Stimulated activated naive CD8-positive, alpha-beta T cell treated with anti-CD3 and anti-CD28 coated beads, Interleukin-15, amount 100 ng/mL, for 72 hours (primary cell): ENCODE measurements at regions not wholly inside any gene's neighbourhood (a gene's known extent, or its start where the extent isn't known, plus 50 kb on each side); places are given as distances from the start of the nearest gene placed in this dataset.

Source experiments
- ATAC-seq: fragments of 150-1000 bp; cut with Tn5 transposase; 2 replicates; pipeline ENCODE4 v1.10.0; 2021; ENCODE audit warnings: mild to moderate bottlenecking, moderate library complexity
- DNase-seq, 2 donors: peaks; one replicate each; pipeline ENCODE4 v3.0.0; 2021 to 2022
- H3K27ac Mint-ChIP-seq, 2 donors: one replicate each; pipeline ENCODE4 v1.8.0; 2022; ENCODE audit warnings: mild to moderate bottlenecking in 2 of 2, mixed read lengths in 2 of 2, moderate library complexity in 2 of 2
- H3K27me3 Mint-ChIP-seq: one replicate; pipeline ENCODE4 v1.8.0; 2022; ENCODE audit warnings: mixed read lengths
- H3K4me1 Mint-ChIP-seq: one replicate; pipeline ENCODE4 v1.8.0; 2022; ENCODE audit warnings: mild to moderate bottlenecking, mixed read lengths
- H3K4me3 Mint-ChIP-seq, 2 donors: one replicate each; pipeline ENCODE4 v1.8.0; 2022; ENCODE audit warnings: mild to moderate bottlenecking in 2 of 2, mixed read lengths in 2 of 2, moderate library complexity in 1 of 2
- H3K9me3 Mint-ChIP-seq, 2 donors: one replicate each; pipeline ENCODE4 v1.8.0; 2022; ENCODE audit warnings: mixed read lengths in 2 of 2

GRCh38 chr1:96934282-96934681 is 212.7 kb downstream of the PTBP2 start:
- Mint-ChIP-seq H3K4me3 (no peak overlapping the region), H3K4me1 (no peaks in the 10 kb centered on the region), H3K9me3 (no peaks in the 10 kb centered on the region), H3K27me3 (no peaks in the 10 kb centered on the region), H3K27ac (no peak overlapping the region)
- no peak for ATAC-seq
- DNase-seq = no peak

GRCh38 chr1:96944432-96945092 is 223.0 kb downstream of the PTBP2 start:
- Mint-ChIP-seq H3K27ac (no peak overlapping the region), H3K27me3 (no peaks in the 10 kb centered on the region), H3K9me3 (no peaks in the 10 kb centered on the region), H3K4me3 (no peak overlapping the region), H3K4me1 (no peaks in the 10 kb centered on the region)
- DNase-seq = no peak
- ATAC-seq = no peak

DNA sequence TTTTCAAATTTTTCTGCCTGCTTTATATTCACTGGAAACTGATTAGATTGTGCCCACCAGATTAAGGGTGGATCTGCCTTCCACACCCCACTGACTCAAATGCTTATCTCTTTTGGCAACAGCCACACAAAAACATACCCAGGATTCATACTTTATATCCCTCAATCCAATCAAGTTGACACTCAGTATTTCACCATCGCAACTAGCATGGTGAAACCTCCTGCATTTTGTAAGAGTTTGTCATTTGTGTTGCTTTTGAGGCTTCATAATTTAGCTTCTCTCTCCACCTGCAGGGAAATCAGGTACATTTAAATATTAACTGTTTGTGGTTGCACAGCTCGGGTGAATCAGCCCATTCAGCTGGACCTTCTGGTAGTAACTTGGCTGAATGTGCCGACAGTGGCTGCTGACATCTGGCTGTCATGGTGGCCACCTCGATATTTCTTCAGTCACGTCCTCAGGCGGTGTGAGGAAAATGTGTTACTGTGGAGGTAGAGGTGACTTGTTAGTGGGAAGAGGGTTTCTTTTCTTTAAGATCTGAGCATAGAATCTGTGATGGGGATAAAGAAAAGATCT is 224.0 kb downstream of the PTBP2 start:
- Mint-ChIP-seq H3K27ac (no peak overlapping the region), H3K27me3 (peaks cover 8% of the 10 kb centered on the region), H3K4me3 (no peak overlapping the region), H3K9me3 (no peaks in the 10 kb centered on the region), H3K4me1 (no peaks in the 10 kb centered on the region)
- ATAC-seq = no peak
- DNase-seq = no peak

GRCh38 chr1:96955307-96956012 is 233.9 kb downstream of the PTBP2 start:
- no peak for DNase-seq
- ATAC-seq = no peak
- Mint-ChIP-seq H3K27ac (no peak overlapping the region), H3K27me3 (peaks cover 8% of the 10 kb centered on the region), H3K4me1 (no peaks in the 10 kb centered on the region), H3K4me3 (no peak overlapping the region), H3K9me3 (no peaks in the 10 kb centered on the region)

- DNase-seq (no peak), ATAC-seq (no peak)
- Mint-ChIP-seq H3K4me3 (no peak overlapping the region), H3K9me3 (no peaks in the 10 kb centered on the region), H3K27ac (no peak overlapping the region), H3K4me1 (no peaks in the 10 kb centered on the region), H3K27me3 (peaks cover 9% of the 10 kb centered on the region)
Observed at GRCh38 chr1:96962216-96962615, 240.6 kb downstream of the PTBP2 start.

- ATAC-seq (no peak), DNase-seq (no peak)
- H3K4me3 Mint-ChIP-seq = no peak overlapping the region
- H3K9me3 Mint-ChIP-seq = no peaks in the 10 kb centered on the region
- no peak overlapping the region for H3K27ac Mint-ChIP-seq
- H3K27me3 Mint-ChIP-seq = peaks cover 12% of the 10 kb centered on the region
- H3K4me1 Mint-ChIP-seq = no peaks in the 10 kb centered on the region
Observed at GRCh38 chr1:96962751-96963211, 241.2 kb downstream of the PTBP2 start.

- Mint-ChIP-seq H3K4me3 (no peak overlapping the region), H3K27me3 (peaks cover 17% of the 10 kb centered on the region), H3K27ac (no peak overlapping the region), H3K4me1 (no peaks in the 10 kb centered on the region), H3K9me3 (no peaks in the 10 kb centered on the region)
- DNase-seq = no peak
- no peak for ATAC-seq
Observed at GRCh38 chr1:96964761-96965160, 243.2 kb downstream of the PTBP2 start.

GRCh38 chr1:96966536-96967138 is 245.1 kb downstream of the PTBP2 start:
- H3K27ac Mint-ChIP-seq = no peak overlapping the region
- ATAC-seq = peak; percentile 54
- H3K27me3 Mint-ChIP-seq = peaks cover 33% of the 10 kb centered on the region
- no peaks in the 10 kb centered on the region for H3K9me3 Mint-ChIP-seq
- no peak overlapping the region for H3K4me3 Mint-ChIP-seq
- H3K4me1 Mint-ChIP-seq = no peaks in the 10 kb centered on the region
- peak; percentile 61 to 63 for DNase-seq

- Mint-ChIP-seq H3K27me3 (peaks cover 29% of the 10 kb centered on the region), H3K27ac (no peak overlapping the region), H3K9me3 (no peaks in the 10 kb centered on the region), H3K4me3 (no peak overlapping the region), H3K4me1 (no peaks in the 10 kb centered on the region)
- DNase-seq (no peak), ATAC-seq (no peak)
Observed at GRCh38 chr1:96967311-96967710, 245.7 kb downstream of the PTBP2 start.

GRCh38 chr1:96968541-96968940 is 247.0 kb downstream of the PTBP2 start:
- H3K4me1 Mint-ChIP-seq = no peaks in the 10 kb centered on the region
- DNase-seq (no peak), ATAC-seq (no peak)
- no peak overlapping the region for H3K27ac Mint-ChIP-seq
- no peak overlapping the region for H3K4me3 Mint-ChIP-seq
- H3K9me3 Mint-ChIP-seq = no peaks in the 10 kb centered on the region
- peaks cover 29% of the 10 kb centered on the region for H3K27me3 Mint-ChIP-seq

GRCh38 chr1:96968983-96969382 is 247.4 kb downstream of the PTBP2 start:
- Mint-ChIP-seq H3K4me1 (no peaks in the 10 kb centered on the region), H3K27me3 (peaks cover 29% of the 10 kb centered on the region), H3K9me3 (no peaks in the 10 kb centered on the region), H3K4me3 (no peak overlapping the region), H3K27ac (no peak overlapping the region)
- no peak for DNase-seq
- no peak for ATAC-seq

GRCh38 chr1:96969656-96970163 is 248.1 kb downstream of the PTBP2 start:
- H3K27ac Mint-ChIP-seq = no peak overlapping the region
- H3K9me3 Mint-ChIP-seq = no peaks in the 10 kb centered on the region
- no peak for DNase-seq
- H3K4me3 Mint-ChIP-seq = no peak overlapping the region
- peaks cover 29% of the 10 kb centered on the region for H3K27me3 Mint-ChIP-seq
- ATAC-seq = no peak
- no peaks in the 10 kb centered on the region for H3K4me1 Mint-ChIP-seq

DNA sequence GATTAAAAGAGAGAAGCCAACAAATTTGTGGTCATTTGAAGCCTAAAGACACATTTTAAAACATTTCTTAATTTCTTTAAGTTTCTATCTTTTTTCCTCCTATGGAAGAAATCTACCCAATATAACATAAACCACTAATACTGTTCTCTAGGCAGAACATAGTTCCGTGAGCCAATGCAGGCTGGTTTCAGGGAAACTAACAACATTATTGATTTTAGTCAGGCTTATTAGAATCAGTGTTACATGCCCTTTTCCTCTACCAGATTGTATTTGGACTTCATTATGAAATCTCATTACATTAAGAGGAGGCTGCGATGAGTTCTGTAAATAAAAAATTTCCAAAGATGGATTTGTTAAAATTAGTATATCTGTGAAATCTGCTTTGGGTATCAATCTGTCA is 249.9 kb downstream of the PTBP2 start:
- DNase-seq = no peak
- Mint-ChIP-seq H3K4me1 (no peaks in the 10 kb centered on the region), H3K27ac (no peak overlapping the region), H3K9me3 (no peaks in the 10 kb centered on the region), H3K27me3 (peaks cover 37% of the 10 kb centered on the region), H3K4me3 (no peak overlapping the region)
- no peak for ATAC-seq

- H3K4me1 Mint-ChIP-seq = no peaks in the 10 kb centered on the region
- peaks cover 35% of the 10 kb centered on the region for H3K27me3 Mint-ChIP-seq
- no peak for DNase-seq
- H3K9me3 Mint-ChIP-seq = no peaks in the 10 kb centered on the region
- H3K4me3 Mint-ChIP-seq = no peak overlapping the region
- no peak overlapping the region for H3K27ac Mint-ChIP-seq
- no peak for ATAC-seq
Observed at GRCh38 chr1:96971849-96972602, 250.4 kb downstream of the PTBP2 start.

GRCh38 chr1:96973605-96974004 is 252.0 kb downstream of the PTBP2 start:
- H3K4me1 Mint-ChIP-seq = no peaks in the 10 kb centered on the region
- no peak for DNase-seq
- ATAC-seq = no peak
- no peak overlapping the region for H3K4me3 Mint-ChIP-seq
- peaks cover 36% of the 10 kb centered on the region for H3K27me3 Mint-ChIP-seq
- H3K27ac Mint-ChIP-seq = no peak overlapping the region
- no peaks in the 10 kb centered on the region for H3K9me3 Mint-ChIP-seq
